Tibial nerve (tissue), 4 donors: ENCODE measurements at regions not wholly inside any gene's neighbourhood (a gene's known extent, or its start where the extent isn't known, plus 50 kb on each side); places are given as distances from the start of the nearest gene placed in this dataset.

ENCODE experiments used
- CTCF ChIP-seq, 5 experiments: fragments of 200-600 bp in 3 of 5; fragments of 450-650 bp in 2 of 5; sonication (generic) in 3 of 5; IDR thresholded peaks; one replicate each; pipeline ENCODE4 v1.5.1; 2016 to 2019; ENCODE audit warnings: antibody characterized with exemption in 5 of 5, mild to moderate bottlenecking in 3 of 5, moderate library complexity in 2 of 5
- EP300 ChIP-seq, 2 donors: sonication (generic); formaldehyde crosslinking; IDR thresholded peaks; one replicate each; pipeline ENCODE4 v1.6.1; 2017; ENCODE audit warnings: antibody characterized with exemption in 2 of 2, mild to moderate bottlenecking in 1 of 2
- POLR2A ChIP-seq, 2 donors: fragments of 450-650 bp; IDR thresholded peaks; one replicate each; pipeline ENCODE4 v1.6.1; 2017; ENCODE audit warnings: antibody characterized with exemption in 2 of 2, mild to moderate bottlenecking in 2 of 2, moderate library complexity in 2 of 2

DNA sequence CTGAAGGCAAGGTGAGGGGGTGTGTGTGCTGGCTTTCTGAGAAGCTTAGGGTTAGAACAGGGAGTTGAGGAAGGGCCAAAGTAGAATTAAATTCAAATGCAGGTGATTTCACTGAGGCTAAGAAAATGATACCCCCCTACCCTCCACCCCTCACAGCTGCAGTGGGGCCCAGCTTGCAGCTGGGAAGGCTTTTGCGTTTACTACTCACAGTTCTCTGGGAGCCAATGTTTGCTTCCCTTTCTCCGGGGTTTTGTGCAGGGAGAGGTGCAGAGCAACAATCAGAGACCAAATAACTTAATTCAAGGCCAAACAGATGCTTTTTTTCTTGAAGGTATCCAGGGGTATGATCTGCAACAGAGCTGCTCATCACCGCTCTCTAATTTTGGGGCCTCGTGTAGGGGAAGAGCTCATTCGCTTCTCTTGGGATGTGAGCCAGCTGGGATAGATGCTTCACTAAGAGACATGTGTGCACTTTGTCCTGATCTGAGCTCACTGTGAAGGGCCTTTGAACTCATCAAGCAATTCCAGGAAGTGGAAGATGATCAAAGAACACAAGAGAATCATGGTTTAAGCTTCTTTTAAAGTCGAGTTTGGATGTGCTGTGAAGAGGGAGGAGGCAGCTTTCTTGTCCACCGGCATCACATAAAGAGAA, 122.7 kb upstream of the C1GALT1C1 start:
- no peak for TF ChIP-seq POLR2A (IDR thresholded peaks at IDR 0.05)
- no peak for TF ChIP-seq CTCF (IDR thresholded peaks at IDR 0.05)
- TF ChIP-seq EP300 (IDR thresholded peaks at IDR 0.05): no peak
